IPS-11a (cell line): ENCODE measurements at regions not wholly inside any gene's neighbourhood (a gene's known extent, or its start where the extent isn't known, plus 50 kb on each side); places are given as distances from the start of the nearest gene placed in this dataset.

Source experiments
- H3K4me3 ChIP-seq: one replicate; pipeline ENCODE4 v1.5.1; 2013; ENCODE audit warnings: low read depth, low read length, control low read depth

GRCh38 chr2:226405465-226405864 lies 394.2 kb downstream of the IRS1 start:
- no peak overlapping the region for H3K4me3 ChIP-seq

GRCh38 chr2:226403369-226403768 lies 396.3 kb downstream of the IRS1 start:
- H3K4me3 ChIP-seq = no peak overlapping the region

- no peak overlapping the region for H3K4me3 ChIP-seq
Measured at GRCh38 chr2:226399006-226399405, 400.6 kb downstream of the IRS1 start.

GRCh38 chr2:226398580-226398979 lies 401.0 kb downstream of the IRS1 start:
- H3K4me3 ChIP-seq = no peak overlapping the region

- H3K4me3 ChIP-seq = no peak overlapping the region
Measured at GRCh38 chr2:226396541-226396940, 403.1 kb downstream of the IRS1 start.

GRCh38 chr2:226387499-226387942 lies 412.1 kb downstream of the IRS1 start:
- H3K4me3 ChIP-seq = no peak overlapping the region

GRCh38 chr2:226383461-226383860 lies 416.2 kb downstream of the IRS1 start:
- no peak overlapping the region for H3K4me3 ChIP-seq

- H3K4me3 ChIP-seq = no peak overlapping the region
Measured at GRCh38 chr2:226380679-226381078, 418.9 kb downstream of the IRS1 start.

GRCh38 chr2:226378753-226379705 lies 420.6 kb downstream of the IRS1 start:
- no peak overlapping the region for H3K4me3 ChIP-seq

- H3K4me3 ChIP-seq = no peak overlapping the region
Measured at GRCh38 chr2:226376516-226377180, 423.0 kb downstream of the IRS1 start.

- no peak overlapping the region for H3K4me3 ChIP-seq
Measured at GRCh38 chr2:226366920-226367319, 432.7 kb downstream of the IRS1 start.

- no peak overlapping the region for H3K4me3 ChIP-seq
Measured at GRCh38 chr2:226364217-226364616, 435.4 kb downstream of the IRS1 start.

GRCh38 chr2:226362980-226363379 lies 436.6 kb downstream of the IRS1 start:
- H3K4me3 ChIP-seq = no peak overlapping the region

GRCh38 chr2:226360658-226361057 lies 439.0 kb downstream of the IRS1 start:
- no peak overlapping the region for H3K4me3 ChIP-seq

- H3K4me3 ChIP-seq = no peak overlapping the region
Measured at GRCh38 chr2:226358688-226359087, 440.9 kb downstream of the IRS1 start.

- no peak overlapping the region for H3K4me3 ChIP-seq
Measured at GRCh38 chr2:226357816-226358215, 441.8 kb downstream of the IRS1 start.

- no peak overlapping the region for H3K4me3 ChIP-seq
Measured at GRCh38 chr2:226355600-226355999, 444.0 kb downstream of the IRS1 start.

- H3K4me3 ChIP-seq = no peak overlapping the region
Measured at GRCh38 chr2:226354434-226354833, 445.2 kb downstream of the IRS1 start.

- no peak overlapping the region for H3K4me3 ChIP-seq
Measured at GRCh38 chr2:226352941-226353560, 446.6 kb downstream of the IRS1 start.

- H3K4me3 ChIP-seq = no peak overlapping the region
Measured at GRCh38 chr2:226351711-226352110, 447.9 kb downstream of the IRS1 start.

- no peak overlapping the region for H3K4me3 ChIP-seq
Measured at GRCh38 chr2:226339616-226340015, 460.0 kb downstream of the IRS1 start.

GRCh38 chr2:226338825-226339224 lies 460.8 kb downstream of the IRS1 start:
- no peak overlapping the region for H3K4me3 ChIP-seq
